ENCODE measurements at regions not wholly inside any gene's neighbourhood (a gene's known extent, or its start where the extent isn't known, plus 50 kb on each side); places are given as distances from the start of the nearest gene placed in this dataset.

DNA sequence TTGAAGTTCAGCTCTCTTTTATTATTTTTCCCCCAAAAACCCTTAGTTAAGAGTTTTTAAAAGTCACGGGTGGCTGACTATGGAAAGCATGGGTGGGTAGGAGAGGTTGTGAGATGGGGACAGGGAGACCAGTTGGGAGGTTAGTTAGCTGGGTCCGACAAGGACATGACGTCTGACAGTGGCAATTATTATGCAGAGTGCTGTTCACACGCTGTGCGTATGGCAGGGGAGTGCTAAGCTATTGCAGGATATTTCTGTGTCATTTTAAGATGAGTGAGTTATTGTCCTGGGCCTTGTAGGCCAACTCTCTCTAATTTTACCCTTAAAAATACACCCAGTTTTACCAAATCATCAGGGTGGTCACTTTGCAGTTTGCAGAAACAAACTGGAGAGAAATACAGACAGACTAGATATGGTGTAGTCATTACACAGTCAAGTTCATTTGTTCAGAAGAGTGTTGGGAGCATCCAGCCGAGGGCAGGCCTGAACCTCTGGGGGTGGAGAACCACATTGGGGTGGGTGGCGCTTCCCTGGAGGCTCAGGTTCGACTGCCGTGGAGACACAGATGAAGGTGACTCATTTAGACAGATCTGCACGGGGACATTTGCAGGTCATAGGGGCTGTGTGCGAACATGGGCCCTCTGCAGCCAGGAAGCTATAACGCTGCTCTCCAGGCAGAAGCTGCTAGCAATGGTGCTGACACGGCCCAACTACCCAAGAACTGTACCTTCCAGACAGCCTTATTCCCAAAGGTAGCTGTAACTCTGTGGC, 307.6 kb downstream of the QKI start:
- TF ChIP-seq, protein P1, sequence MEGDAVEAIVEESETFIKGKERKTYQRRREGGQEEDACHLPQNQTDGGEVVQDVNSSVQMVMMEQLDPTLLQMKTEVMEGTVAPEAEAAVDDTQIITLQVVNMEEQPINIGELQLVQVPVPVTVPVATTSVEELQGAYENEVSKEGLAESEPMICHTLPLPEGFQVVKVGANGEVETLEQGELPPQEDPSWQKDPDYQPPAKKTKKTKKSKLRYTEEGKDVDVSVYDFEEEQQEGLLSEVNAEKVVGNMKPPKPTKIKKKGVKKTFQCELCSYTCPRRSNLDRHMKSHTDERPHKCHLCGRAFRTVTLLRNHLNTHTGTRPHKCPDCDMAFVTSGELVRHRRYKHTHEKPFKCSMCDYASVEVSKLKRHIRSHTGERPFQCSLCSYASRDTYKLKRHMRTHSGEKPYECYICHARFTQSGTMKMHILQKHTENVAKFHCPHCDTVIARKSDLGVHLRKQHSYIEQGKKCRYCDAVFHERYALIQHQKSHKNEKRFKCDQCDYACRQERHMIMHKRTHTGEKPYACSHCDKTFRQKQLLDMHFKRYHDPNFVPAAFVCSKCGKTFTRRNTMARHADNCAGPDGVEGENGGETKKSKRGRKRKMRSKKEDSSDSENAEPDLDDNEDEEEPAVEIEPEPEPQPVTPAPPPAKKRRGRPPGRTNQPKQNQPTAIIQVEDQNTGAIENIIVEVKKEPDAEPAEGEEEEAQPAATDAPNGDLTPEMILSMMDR (IDR thresholded peaks at IDR 0.05), result no peak

DNA sequence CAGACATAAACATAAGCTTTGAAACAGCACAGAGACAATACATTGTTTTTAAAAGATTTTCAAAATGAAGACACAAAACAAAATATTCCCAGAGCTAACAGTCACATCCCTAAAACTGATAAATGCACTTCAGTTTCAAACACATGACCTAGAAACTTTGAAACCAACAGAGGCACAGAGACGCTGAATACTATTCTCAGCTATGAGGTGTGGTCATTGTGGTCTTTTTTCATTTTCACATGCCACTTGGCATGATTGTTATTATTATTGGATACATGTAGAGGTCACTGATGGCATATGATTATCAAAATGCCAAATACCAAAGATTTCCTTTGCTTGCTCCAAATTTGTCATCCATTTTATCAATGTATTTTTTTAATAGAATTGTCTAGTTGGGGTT, 306.9 kb downstream of the QKI start:
- TF ChIP-seq, protein P1 (IDR thresholded peaks at IDR 0.05), result no peak

DNA sequence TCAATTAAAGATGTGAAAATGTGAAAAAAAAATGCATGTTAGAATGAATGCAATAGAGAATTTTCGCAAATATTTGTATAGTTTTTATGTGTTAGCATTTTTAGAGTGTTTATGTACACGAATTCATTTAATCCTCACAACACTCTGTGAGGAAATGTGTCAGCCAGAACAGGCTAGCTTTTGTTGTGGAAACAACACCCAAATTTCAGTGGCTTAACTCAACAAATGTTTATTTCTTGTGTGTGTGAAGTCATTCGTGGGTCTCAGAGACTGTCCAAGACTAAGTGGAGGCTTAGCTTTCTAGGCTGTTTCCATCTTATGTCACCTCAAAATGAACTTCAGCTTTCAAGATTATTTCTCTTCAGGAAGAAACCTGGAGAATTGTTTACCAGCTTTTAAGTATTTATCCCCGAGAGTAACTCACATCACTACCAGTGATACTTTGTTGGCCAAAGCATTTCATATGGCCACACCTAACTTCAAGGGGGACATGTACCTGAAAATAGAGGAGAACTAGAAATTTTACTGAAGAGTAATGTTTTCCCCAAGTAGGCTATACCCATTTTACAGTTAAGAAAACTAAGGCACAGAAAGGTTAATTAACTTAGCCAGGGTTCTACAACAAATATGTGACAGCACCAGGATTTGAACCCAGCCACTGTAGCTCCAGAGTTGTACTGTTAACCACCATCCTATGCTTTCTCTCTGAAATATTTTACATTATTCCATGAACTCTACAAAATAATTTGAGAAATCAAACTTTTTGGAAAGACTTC, 306.1 kb downstream of the QKI start:
- TF ChIP-seq, protein P1 (IDR thresholded peaks at IDR 0.05), result no peak

DNA sequence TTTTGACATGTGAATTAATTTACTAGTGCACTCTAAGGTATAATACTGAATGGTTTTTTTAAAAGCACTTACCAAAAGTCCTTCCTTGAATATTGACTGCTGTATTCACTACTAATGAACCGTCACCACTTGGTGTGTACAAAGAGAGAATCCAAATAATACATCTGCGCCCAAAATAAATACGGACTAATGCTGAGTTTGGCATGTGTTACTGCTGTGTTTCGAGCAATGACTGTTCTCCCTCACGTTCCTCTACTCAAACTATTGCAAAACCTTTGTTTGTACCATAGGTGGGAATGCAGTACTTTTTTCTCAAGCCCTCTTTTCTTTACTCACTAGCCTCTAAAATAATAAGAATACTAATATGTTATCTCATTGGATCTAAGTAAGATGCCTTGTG, 305.5 kb downstream of the QKI start:
- TF ChIP-seq, protein P1 (IDR thresholded peaks at IDR 0.05), result no peak

DNA sequence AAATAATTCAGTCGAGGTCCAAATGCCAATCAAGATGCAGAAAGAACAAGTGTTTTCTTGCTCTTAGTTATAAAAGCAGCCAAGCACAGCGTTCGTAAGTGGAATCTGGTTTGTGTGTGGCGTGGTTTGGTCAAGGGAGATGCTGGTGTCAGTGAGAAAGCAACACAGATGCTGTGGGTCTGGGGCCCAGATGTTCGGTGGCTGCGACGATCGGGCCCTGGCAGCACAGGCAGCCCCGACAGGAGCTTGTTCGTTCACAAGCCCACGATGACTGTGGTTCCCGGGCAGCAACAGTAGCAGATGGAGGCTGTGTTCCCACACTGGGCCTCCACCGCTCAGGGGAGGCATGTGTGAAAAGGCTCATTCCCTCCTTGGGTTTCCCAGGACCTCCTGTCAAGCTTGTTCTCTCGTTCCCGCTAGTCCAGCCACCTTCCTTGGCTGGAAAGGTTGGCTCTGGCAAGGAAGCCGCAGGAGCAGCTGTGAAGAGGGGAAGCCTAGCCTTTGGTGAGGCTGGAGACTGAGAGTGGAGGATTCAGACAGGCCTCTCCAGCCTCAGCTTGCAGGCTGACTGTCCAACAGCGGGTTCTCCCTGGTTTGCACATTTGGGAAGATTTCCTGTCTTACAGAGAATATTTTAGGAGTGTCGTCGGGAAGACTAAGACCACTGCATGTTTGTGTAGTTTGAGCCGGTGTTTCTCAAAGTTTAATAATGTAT, 304.7 kb downstream of the QKI start:
- TF ChIP-seq, protein P1 (IDR thresholded peaks at IDR 0.05), result no peak

DNA sequence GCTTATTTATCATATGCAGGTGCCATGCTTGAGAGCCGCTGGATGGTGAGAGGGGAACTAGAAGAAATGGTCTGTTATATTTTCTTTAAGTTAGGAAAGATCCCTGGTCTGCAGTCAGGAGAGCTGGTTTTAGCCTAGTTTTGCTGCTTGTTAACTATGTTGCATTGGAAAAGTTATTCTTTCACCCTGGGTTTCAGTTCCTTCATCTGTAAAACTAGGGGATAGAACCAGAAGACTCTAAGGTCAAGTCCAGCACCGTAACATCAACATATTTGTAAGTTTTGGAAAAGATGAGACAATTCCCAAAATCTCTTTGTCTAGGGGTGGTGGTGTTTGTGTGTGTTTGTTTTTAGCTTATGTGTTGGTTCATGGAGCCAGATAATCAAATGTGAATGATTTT, 304.0 kb downstream of the QKI start:
- TF ChIP-seq, protein P1 (IDR thresholded peaks at IDR 0.05), result no peak

DNA sequence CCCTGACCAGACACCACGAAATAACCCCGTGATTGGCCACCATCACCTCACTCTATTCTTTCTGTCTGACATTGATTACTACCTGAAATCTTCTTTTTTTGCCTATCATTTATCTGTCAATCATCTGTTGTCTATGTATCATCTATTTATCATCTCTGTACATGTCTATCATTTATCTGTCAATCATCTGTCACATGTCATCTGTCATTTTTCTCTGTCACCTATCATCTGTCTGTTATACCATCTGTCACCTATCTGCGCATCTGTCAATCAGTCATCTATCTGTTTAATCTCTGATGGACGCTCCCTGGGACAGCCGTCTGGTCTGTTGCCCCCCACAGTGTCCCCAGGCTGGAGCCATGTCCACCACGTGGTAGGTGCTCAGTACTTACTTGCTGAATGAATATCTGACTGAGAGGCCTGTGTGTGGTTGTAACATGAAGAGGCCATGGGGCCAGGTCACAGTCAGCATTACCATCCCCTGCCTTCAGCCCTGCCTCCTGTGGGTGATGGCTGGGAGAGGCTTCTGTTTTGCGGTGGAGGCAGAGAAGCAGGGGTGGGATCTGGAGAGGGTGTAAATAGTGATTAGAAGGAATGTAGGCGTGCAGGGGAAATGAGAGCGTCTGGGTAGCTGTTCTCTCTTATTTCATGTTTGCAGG, 302.7 kb downstream of the QKI start:
- TF ChIP-seq, protein P1 (IDR thresholded peaks at IDR 0.05), result no peak
